CD4-positive, alpha-beta T cell (primary cell): ENCODE measurements at regions not wholly inside any gene's neighbourhood (a gene's known extent, or its start where the extent isn't known, plus 50 kb on each side); places are given as distances from the start of the nearest gene placed in this dataset.

Experiments
- ATAC-seq: fragments of 200-7000 bp; cut with Tn5 transposase; one replicate; pipeline ENCODE4 v1.10.0; 2022; ENCODE audit warnings: mild to moderate bottlenecking; ENCODE audit not compliant: poor library complexity
- CTCF ChIA-PET: fragments of 350-600 bp; sonication (Branson Sonifier 250); formaldehyde crosslinking; loops from one replicate; lab custom pipeline; 2021; ENCODE audit warnings: antibody characterized with exemption, inconsistent platforms; lab: Charles Lee
- POLR2A ChIA-PET: fragments of 350-600 bp; sonication (Branson Sonifier 250); formaldehyde crosslinking; loops from one replicate; lab custom pipeline; 2021; ENCODE audit warnings: antibody characterized with exemption, inconsistent platforms; lab: Charles Lee
- DNase-seq, 14 experiments: peaks; one replicate each; pipeline ENCODE4 v3.0.0-alpha.2; 2013 to 2020; ENCODE audit warnings: mixed read lengths in 2 of 14
- H3K27ac ChIP-seq, 2 donors: one replicate each; pipeline versions ENCODE4 v1.5.1 to v1.7.0; 2013; ENCODE audit warnings: low read length in 2 of 2, low read depth in 1 of 2, mild to moderate bottlenecking in 1 of 2
- H3K27me3 ChIP-seq, 2 experiments: 1 replicate in 1 of 2; 2 replicates in 1 of 2; pipeline versions ENCODE4 v1.6.1 to v1.7.0; 2013; ENCODE audit warnings: low read length in 2 of 2, control low read depth in 1 of 2, mild to moderate bottlenecking in 1 of 2, moderate library complexity in 1 of 2; ENCODE audit not compliant: insufficient read depth in 2 of 2, control insufficient read depth in 1 of 2
- H3K36me3 ChIP-seq: one replicate; pipeline ENCODE4 v1.6.1; 2013; ENCODE audit warnings: low read length, control low read depth; ENCODE audit not compliant: insufficient read depth
- H3K4me1 ChIP-seq: one replicate; pipeline ENCODE4 v1.6.1; 2013; ENCODE audit warnings: low read length, control low read depth; ENCODE audit not compliant: insufficient read depth
- H3K4me3 ChIP-seq: one replicate; pipeline ENCODE4 v1.5.1; 2013; ENCODE audit warnings: mild to moderate bottlenecking, low read length, moderate library complexity
- H3K9me3 ChIP-seq, 2 experiments: 1 replicate in 1 of 2; 2 replicates in 1 of 2; pipeline versions ENCODE4 v1.6.1 to v1.7.0; 2013; ENCODE audit warnings: low read length in 2 of 2, mild to moderate bottlenecking in 2 of 2, control low read depth in 1 of 2, moderate library complexity in 1 of 2; ENCODE audit not compliant: control insufficient read depth in 1 of 2, insufficient read depth in 1 of 2
- H3K27ac Mint-ChIP-seq: one replicate; pipeline ENCODE4 v1.8.0; 2020; ENCODE audit warnings: mixed read lengths
- H3K27me3 Mint-ChIP-seq: one replicate; pipeline ENCODE4 v1.8.0; 2021; ENCODE audit warnings: mixed read lengths
- H3K36me3 Mint-ChIP-seq: one replicate; pipeline ENCODE4 v1.8.0; 2021; ENCODE audit warnings: low read depth, mixed read lengths
- H3K4me1 Mint-ChIP-seq: one replicate; pipeline ENCODE4 v1.8.0; 2021; ENCODE audit warnings: low read depth, mixed read lengths
- H3K4me3 Mint-ChIP-seq: one replicate; pipeline ENCODE4 v1.8.0; 2020; ENCODE audit warnings: mild to moderate bottlenecking, mixed read lengths
- H3K9me3 Mint-ChIP-seq: one replicate; pipeline ENCODE4 v1.8.0; 2020; ENCODE audit warnings: mixed read lengths
- intact Hi-C, 2 experiments: fragments of 100-400 bp; cut with DNase I in 1 of 2; cut with micrococcal nuclease in 1 of 2; formaldehyde crosslinking; loops; one replicate each; pipeline versions ENCODE4 v1.15.1 to v1.9.0; 2023 to 2025; cut with DNase I, micrococcal nuclease
- TF ChIP-seq, protein P1 (sequence below): fragments of 200-600 bp; IDR thresholded peaks from one replicate; pipeline ENCODE4 v1.8.0; 2022; ENCODE audit warnings: antibody characterized with exemption, mild to moderate bottlenecking

DNA sequence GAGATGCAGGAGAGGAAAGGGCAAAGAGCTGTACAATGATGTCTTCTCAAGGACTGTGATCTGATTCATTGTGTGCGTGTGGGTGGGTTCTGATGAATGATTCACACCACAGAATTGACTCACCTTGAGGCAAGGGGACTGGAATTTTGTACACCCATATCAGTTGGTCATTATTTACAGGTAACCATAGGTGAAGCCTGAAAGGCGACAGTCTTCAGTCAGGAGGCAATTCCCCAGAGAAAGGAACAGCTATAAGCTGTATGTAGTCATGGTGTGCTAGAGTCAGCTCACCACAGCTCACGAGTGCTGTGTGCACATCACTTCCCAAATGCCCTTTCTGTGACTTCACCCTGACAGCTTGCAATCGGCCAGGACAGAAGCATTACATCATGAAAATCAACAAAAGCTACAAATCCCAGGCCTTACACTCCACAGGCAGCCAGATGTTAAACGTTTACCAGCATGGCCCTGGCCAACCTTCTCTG is 87.6 kb upstream of the RPS23 start:
- H3K36me3 ChIP-seq: no peaks in the 10 kb centered on the region
- Mint-ChIP-seq H3K27ac (no peak overlapping the region), H3K36me3 (no peaks in the 10 kb centered on the region), H3K4me3 (no peak overlapping the region), H3K9me3 (no peaks in the 10 kb centered on the region), H3K27me3 (no peaks in the 10 kb centered on the region), H3K4me1 (peaks cover 1% of the 10 kb centered on the region)
- ATAC-seq (no peak), DNase-seq (no peak)
- no peak overlapping the region for H3K4me3 ChIP-seq
- ChIA-PET POLR2A (no interaction called here), CTCF (no interaction called here)
- H3K27me3 ChIP-seq: peaks cover 0 to 3% of the 10 kb centered on the region in 2 experiments
- H3K4me1 ChIP-seq: no peaks in the 10 kb centered on the region
- H3K9me3 ChIP-seq: no peaks in the 10 kb centered on the region
- no peak overlapping the region for H3K27ac ChIP-seq
- intact Hi-C loops: no loop called here
- TF ChIP-seq, protein P1, sequence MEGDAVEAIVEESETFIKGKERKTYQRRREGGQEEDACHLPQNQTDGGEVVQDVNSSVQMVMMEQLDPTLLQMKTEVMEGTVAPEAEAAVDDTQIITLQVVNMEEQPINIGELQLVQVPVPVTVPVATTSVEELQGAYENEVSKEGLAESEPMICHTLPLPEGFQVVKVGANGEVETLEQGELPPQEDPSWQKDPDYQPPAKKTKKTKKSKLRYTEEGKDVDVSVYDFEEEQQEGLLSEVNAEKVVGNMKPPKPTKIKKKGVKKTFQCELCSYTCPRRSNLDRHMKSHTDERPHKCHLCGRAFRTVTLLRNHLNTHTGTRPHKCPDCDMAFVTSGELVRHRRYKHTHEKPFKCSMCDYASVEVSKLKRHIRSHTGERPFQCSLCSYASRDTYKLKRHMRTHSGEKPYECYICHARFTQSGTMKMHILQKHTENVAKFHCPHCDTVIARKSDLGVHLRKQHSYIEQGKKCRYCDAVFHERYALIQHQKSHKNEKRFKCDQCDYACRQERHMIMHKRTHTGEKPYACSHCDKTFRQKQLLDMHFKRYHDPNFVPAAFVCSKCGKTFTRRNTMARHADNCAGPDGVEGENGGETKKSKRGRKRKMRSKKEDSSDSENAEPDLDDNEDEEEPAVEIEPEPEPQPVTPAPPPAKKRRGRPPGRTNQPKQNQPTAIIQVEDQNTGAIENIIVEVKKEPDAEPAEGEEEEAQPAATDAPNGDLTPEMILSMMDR: no peak

DNA sequence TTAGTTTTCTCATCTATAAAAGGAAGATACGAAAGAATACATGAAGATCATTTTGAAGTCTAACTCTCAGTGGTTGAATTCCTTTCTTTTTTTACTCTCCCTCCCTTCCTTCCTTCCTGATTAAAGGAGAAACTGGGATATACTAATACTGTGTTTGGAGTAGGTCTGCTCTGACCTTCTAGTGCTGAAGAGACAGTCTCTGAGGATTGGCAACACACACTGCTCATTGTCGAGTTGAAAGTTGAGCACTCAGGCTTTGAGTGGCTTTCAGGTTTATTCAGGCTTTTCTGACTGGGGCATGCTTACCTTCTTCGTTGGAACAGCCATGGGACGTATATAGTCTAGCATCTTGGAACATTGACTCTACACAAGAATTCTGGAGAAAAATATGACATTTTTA is 86.9 kb upstream of the RPS23 start:
- peaks cover 0 to 3% of the 10 kb centered on the region in 2 experiments for H3K27me3 ChIP-seq
- H3K4me1 ChIP-seq: no peaks in the 10 kb centered on the region
- Mint-ChIP-seq H3K4me1 (peaks cover 7% of the 10 kb centered on the region), H3K4me3 (no peak overlapping the region), H3K27ac (no peak overlapping the region), H3K36me3 (no peaks in the 10 kb centered on the region), H3K27me3 (no peaks in the 10 kb centered on the region), H3K9me3 (no peaks in the 10 kb centered on the region)
- ChIA-PET CTCF (no interaction called here), POLR2A (no interaction called here)
- H3K27ac ChIP-seq: no peak overlapping the region
- DNase-seq (no peak), ATAC-seq (no peak)
- no peaks in the 10 kb centered on the region for H3K9me3 ChIP-seq
- TF ChIP-seq, protein P1: no peak
- no peak overlapping the region for H3K4me3 ChIP-seq
- no peaks in the 10 kb centered on the region for H3K36me3 ChIP-seq
- intact Hi-C loops: no loop called here

DNA sequence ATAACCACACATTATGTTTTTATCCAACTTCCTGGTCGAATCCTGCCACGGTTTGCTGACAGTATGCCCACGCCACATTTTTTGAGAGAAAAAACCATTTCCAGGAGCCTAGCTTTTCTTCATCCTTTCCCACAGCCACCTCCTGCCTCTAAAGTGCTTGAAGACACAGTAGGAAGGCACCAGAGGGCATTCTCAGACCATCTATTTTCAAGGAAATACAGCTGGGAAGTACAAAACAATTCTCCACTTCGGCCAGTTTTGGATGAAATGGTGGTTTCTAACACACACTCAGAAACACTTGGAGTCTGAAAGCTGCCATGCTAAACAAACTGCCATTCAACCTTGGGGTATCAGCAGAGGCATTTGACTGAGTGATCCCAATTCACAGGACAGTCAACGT is 86.3 kb upstream of the RPS23 start:
- no peaks in the 10 kb centered on the region for H3K9me3 Mint-ChIP-seq
- DNase-seq (no peak), ATAC-seq (no peak)
- peaks cover 11% of the 10 kb centered on the region for H3K4me1 Mint-ChIP-seq
- no peak overlapping the region for H3K27ac Mint-ChIP-seq
- TF ChIP-seq, protein P1: no peak
- Histone ChIP-seq H3K4me1 (no peaks in the 10 kb centered on the region), H3K4me3 (no peak overlapping the region), H3K27me3 (peaks cover 0 to 3% of the 10 kb centered on the region in 2 experiments), H3K36me3 (no peaks in the 10 kb centered on the region), H3K27ac (no peak overlapping the region), H3K9me3 (no peaks in the 10 kb centered on the region)
- no peak overlapping the region for H3K4me3 Mint-ChIP-seq
- H3K36me3 Mint-ChIP-seq: no peaks in the 10 kb centered on the region
- ChIA-PET CTCF (no interaction called here), POLR2A (no interaction called here)
- intact Hi-C loops: no loop called here
- H3K27me3 Mint-ChIP-seq: no peaks in the 10 kb centered on the region
